SIG-M5 treated with dmso at 0.1 percent for 504 hours (cell line): ENCODE measurements at regions not wholly inside any gene's neighbourhood (a gene's known extent, or its start where the extent isn't known, plus 50 kb on each side); places are given as distances from the start of the nearest gene placed in this dataset.
"Not testable (repeated sequence)": the region's sequence is repeated elsewhere in the genome, so short reads cannot be mapped to it uniquely, and the experiment has no call there.

Experiments used
- DNase-seq: peaks from one replicate; lab custom pipeline; 2025; ENCODE audit not compliant: unreplicated experiment; lab: John Stamatoyannopoulos, UW

DNA sequence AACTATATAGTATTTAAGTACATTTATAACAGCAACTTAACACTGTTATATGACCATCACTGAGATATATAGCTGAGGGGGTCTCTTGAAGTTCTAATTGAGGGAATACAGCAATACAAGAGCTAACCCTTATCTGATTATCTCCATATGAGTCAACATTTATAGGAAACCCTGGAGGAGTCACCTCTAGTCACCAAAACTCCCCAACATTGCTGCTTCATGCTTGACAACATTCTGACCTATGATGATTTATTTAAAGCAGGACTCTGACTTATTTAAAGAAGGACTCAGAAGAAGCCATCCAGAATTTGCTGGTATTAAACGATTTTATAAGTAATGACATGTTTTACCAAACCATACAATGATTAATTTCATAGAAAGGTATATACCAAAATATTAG lies 182.6 kb upstream of the NOX3 start:
- no peak for DNase-seq

DNA sequence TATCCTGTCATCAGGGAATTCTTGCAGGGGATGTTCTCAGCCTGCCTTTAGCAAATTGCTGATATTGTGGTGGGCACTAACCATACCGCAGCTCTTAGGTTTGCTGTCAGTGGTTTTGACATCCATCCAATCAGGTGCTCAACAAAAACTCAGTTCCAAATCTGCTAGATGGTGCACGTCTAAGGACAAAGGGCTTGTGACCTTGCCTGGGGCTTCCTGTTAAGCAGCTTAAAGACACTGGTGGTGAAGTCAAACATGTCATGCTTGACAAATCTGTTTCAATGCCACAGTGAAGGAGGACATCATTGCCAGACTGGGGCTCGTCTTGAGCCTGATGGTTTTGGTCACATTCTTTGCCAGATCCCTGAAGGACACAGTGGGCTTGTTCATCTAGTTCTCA lies 179.8 kb upstream of the NOX3 start:
- DNase-seq: no peak

DNA sequence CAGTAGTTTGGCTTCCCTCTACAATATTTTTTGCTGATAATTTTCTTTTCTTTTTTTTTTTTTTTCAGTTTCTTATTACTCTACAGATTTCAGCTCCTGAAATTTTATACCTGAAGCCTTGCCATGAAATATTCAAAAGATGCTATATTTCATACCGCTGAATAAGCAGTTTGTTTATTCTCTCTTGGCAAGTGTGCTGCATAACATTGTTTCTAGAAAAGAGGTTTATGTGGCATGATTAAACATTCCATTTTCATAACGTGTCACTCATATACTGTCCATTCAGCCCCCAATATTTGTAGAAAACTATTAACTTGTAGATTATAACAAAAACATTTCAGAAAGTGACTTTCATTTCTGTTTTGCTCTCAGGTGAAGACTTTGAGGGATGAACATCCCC lies 174.4 kb upstream of the NOX3 start:
- no peak for DNase-seq

DNA sequence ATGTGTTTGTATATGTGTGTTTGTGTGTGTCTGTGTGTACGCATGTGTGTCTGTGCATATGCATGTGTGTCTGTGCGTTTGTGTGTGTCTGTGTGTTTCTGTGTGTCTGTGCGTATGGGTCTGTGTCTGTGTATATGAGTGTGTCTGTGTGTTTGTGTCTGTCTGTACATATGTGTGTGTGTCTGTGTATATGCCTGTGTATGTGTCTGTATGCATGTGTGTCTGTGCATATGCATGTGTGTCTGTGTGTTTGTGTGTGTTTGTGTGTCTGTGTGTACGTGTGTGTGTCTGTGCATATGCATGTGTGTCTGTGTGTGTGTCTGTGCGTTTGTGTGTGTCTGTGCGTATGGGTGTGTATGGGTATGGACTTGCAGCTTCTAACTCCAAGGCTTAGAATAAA lies 174.0 kb upstream of the NOX3 start:
- no peak for DNase-seq

DNA sequence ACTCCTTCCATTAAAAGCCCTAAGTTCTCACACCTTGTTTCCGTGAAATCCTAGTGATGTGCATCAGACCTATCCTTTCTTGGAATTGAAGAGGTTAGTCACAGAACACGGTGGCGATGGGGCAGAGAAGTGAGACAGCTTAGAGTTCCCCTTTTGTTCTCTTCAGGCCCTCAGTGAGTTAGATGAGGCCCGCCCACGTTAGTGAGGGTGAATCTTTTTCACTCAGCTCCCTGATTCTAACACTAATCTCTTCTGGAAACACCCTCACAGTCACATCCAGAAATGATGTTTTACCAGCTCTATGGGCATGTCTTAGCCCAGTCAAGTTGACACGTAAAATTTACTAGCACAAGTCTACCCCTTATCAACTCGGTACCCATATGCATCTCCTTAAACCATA lies 172.7 kb upstream of the NOX3 start:
- no peak for DNase-seq

DNA sequence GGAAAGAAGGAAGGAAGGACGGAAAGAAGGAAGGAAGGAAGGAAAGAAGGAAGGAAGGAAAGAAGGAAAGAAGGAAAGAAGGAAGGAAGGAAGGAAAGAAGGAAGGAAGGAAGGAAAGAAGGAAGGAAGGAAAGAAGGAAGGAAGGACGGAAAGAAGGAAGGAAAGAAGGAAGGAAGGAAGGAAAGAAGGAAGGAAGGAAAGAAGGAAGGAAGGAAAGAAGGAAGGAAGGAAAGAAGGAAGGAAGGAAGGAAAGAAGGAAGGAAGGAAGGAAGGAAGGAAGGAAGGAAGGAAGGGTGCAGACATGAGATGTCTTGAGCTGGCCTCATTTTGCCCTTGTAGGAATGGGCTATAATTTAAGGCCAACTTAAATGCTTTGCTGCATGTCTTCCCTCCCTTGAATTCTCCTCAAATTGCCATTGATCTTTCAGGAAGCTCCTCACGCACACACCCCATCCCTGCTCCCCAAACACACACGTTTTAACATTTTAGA lies 172.1 kb upstream of the NOX3 start:
- DNase-seq: not testable (repeated sequence)

DNA sequence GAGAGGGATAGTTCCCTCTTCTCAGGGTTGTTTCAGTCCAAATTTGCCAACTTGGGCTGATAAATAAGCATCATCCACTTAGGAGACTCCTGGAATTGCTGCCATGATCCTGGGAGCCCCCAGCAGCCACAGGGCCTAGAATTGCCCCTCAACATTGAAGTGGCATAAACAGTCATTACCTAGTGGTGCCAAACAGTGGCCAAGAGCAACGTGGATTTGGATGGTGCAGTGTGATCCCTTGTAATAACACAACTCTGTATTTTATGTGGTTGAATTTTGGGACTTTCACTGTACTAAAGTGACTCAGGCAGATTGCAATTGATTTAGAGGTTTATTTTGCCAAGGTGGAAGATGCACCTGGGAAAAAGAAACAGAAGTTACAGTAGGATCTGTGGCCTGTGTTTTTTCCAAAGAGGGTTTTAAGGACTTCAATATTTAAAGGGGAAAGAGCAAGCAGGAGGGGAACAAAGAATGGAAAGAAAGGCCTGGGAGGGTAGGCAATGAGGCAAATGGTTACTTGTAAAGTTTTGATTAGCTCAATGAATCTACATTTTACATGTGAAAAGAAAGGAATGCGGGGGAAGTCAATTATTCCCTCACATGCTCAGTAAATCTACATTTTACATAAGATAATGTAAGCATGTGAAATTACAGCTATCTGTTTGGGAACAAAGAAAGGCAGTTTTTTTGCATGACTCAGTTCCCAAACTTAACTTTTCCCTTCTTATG lies 168.0 kb upstream of the NOX3 start:
- DNase-seq: no peak

DNA sequence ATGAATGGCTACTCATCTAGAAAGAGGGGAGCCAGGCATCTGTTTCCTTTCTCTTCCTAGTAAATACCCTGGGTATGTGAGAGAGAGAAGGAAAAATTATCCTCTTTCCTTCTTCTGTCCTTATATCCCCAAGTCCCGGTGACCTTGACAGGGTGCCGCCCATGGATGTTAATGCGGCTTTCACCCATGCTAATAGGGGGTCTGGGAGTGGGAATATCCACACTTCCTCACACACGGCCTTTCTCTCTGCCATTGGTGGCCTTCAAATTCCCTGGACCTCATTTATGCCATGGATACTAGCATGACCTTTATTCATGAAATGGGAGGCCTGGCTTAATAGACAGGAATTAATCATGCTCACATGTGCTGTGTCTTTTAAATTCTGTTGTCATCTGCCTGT lies 159.0 kb upstream of the NOX3 start:
- DNase-seq: no peak

DNA sequence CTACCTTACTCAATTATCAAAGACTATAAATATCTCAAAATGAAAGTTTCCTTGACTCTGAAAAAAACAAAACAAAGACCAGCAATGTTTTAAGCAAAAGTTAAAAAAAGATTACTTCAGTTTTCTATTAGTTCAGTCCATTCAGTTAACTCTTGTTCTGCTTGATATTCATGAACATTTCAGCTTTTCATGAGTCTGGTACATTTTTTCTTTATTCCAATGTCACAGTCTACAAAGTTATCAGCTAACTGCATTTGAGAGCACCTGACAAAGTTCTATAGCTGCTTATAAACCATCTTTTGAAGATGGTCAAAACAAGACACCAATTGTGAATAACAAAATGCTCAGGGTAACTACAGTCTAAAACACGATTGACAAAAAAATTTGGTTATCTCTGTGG lies 156.1 kb upstream of the NOX3 start:
- no peak for DNase-seq

DNA sequence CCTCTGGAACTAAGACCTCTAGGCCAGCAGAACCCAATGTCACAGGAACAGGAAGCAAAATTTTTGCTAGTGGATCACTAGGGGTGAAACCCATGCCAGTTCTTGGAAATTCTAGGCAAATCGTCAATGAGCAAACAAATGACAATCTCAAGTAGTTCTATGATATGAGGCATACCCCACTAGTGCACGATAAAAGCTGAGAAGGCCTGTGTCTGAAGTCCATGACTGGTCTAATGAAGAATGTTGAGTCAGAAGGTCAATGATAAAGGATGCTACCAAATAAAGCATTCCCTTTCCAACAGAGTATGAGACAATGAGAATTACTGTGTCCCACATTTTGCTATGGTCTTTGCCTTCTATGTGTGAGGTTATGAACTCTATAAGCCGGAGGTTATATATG lies 149.4 kb upstream of the NOX3 start:
- no peak for DNase-seq

DNA sequence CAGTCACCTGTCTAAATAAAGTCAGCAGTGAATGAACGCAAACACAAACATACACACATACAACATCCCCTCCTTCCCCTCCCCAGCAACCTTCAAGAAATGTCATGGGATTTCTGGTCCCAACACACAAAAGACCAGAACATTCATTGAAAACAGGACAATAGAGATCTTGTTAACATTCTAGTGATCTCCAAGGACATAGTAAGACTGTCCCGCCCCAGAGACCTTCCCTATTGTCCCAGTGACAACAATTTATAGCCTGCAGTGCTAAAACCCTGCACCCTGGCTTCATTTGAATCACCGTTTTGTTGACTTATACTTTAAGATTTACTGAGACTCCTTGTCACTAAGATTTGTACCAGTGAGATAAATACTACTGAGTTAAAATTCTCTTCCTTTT lies 143.9 kb upstream of the NOX3 start:
- no peak for DNase-seq

DNA sequence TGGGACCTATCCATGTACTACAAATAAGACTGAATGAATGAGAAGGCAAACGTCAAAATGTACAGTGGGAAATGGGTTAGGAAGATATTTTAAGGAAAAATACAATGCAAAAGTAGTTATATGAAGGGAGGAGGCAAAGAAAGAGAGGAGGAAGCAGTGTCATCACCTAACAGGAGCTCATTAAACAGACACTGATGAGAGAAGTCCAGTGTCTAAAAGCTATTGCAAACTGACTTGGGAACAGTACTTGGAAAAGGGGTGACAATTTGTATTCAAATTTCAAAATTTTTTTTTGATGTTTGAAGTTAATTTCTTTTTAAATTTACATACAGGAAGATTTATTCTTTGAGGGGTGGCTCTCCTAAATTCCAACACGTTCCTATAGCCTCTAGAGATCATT lies 143.5 kb upstream of the NOX3 start:
- no peak for DNase-seq

DNA sequence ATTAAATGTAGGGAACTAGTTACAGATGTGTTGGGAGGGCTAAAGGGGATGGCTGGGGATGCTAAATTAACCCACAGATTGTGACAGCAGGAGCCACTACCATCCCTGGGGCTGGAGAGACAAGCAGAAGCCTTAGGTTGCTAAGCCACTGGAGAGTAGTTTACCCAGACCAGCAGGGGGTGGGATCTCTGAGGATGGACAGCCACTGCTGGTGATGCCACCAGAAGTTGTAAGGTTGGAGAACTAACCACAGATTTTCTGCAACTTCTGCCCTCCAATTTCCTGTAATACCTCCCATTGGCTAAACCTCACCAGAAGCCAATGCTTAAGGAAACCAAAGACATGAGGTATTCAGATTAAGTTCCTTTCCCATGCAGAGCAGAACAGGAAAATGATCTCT lies 139.6 kb upstream of the NOX3 start:
- DNase-seq: no peak

DNA sequence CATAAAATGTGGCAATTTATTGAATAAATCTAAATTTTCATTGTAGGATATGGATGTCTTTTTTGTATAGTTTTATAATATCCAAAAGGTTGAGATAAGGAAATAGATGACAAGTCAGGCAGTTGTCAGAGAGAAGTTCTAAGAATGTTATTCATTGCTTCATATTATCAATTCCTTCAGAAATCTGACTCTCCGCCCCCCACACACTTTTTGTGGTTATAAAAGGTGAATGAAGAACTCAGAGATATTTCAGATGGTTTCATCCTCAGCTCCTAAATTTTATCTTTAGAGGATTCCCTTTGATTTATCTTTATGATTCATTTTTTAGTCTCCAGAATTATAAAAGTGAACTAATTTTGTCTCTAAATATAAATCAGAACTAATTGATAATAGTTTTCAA lies 136.1 kb upstream of the NOX3 start:
- DNase-seq: no peak

DNA sequence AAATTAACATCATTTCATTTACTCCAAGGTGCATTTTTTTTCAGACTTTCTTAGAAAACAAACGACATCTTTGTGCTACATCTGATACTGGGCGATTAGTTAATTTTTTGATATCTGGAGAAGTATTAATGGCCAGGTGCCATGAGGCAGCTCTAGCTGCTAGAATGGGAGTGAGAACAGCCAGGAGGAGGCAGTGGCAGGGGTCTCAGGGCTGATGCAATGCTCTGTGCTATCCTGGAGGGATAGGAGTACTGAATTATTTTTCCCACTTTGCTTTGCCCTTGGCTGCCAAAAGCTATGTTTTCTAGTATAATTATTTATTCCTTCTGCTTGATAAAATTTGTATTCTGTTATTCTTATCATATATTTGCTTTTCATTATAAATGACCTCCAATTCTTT lies 133.6 kb upstream of the NOX3 start:
- DNase-seq: no peak

DNA sequence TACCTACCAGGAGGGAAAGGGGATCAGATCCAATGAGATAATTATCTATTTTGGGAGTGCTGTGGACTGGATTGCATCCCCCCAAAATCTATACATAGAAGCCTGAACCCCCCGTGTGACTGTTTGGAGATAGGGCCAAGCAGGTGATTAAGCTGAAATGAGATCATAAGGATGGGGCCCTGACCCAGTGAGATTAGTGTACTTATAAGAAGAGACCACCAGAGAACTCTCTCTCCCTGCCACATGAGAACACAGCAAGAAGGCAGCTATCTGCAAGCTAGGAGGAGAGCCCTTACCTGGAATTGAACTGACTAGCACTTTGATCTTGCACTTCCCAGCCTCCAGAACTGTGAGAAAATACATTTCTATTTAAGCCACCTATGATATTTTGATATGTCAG lies 132.2 kb upstream of the NOX3 start:
- no peak for DNase-seq

DNA sequence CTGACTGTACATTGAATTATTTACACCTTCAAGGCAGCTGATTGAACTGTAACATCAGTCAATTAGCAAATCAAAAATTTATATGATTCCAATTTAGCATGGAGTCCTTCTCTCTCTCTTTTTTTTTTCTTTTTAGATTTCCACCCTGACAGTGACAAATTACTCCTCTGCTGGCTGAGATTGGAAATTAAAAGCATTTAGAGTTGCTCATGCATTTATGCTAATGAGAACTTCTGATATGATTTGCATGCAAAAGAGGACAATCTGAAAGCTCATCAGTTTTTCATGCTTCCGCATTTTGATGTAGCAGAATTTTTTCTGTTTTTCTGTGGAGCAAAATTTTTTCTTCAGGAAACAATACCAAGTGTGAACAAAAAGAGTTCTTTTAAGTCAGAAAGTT lies 130.5 kb upstream of the NOX3 start:
- no peak for DNase-seq

DNA sequence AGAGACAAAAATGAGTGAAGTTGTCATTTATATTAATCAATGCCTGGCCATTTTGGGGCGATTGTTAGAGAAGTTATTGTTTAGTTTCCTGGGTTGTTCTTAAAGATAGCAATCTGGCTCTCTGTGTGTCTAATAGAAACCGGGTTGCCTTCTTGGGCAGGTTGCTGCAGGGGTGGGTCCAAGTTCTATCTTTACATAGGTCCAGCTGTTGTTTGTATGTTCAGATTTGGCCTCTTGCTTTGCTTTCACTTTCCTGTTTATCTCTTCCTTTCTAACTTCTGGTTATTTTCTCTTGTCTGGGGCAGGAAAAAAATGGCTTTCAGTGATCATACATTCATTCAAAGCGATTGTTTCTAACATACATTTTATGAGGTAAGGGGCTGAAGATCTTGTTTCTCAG lies 128.4 kb upstream of the NOX3 start:
- no peak for DNase-seq

DNA sequence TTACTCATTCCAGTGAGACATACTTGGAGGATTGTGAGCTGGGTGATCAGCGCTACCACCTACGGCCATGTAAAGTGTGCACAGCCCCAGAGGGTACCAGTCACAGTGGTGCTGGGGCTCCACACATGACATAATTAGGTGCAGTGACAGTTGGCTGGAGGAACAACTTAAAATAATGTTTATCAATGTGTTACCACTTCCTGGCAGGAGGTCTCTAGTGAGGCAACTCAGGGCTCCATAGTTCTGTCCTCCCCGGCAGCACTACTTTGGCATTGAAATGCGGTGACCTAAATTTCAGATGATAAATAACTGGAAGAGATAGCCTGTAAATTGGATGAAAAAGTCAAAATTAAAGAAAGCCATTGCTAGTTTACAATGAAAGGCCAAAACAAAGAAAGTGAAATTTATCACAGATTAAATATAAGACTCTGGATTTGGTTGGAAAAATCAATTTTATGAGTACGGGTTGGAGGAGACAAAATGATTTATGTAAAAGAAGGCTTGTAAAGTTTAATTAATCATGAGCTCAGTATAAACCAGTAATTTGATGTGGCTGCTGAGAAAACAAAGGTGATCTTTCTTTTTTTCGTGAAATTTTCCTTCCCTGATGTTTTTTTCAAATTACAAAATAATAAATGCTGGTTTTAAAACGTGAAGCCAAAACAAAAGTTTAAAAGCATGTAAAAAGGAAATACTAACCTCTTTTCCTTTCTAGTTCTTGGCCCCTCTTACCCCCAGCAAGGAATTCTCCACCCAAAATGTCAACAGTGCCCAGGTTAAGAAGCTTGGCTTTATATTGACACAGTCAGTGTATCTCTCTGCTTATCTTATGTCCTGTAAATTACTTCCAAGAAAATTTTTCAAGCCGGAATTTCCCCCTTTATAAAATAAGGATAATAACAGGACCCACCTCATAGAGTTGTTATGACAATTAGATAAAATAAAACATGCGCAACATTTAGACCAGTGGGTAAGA lies 126.7 kb upstream of the NOX3 start:
- no peak for DNase-seq

DNA sequence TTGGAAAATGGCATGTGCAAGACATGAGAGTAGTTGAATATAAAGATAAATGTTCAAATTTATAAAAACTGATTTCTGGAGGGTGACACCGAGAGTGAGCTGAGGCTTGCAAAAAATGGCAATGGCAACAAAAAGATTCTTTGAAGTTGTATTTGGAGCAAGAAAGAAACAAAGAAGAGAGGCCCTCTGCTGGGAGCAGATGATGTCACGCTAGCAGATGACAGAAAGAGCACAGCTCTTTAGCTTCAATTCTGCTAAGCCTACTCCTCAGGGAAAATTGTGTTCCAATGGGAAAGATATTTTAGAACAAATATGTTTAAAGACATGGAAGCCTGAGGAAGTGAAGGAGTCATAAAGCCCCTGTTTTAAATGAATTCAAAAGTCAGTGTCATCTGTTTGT lies 125.3 kb upstream of the NOX3 start:
- no peak for DNase-seq

DNA sequence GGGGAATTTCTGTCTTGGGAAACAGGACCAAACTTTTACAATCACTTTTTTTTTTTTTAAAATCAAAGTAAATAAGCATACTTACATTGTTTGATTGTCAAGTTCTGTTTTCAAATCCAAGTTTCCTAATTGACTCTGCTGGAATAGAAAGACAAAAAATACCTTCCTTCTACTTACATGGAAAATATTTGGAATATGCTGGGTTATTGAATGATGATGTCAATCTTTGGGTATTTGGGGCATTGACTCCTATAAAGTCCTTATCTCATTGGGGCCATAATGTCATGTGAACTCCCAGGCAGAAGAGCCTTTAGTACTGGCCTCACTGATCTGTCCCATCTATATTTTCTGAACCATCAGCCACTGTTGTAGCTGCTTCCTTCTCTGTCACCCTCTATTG lies 122.6 kb upstream of the NOX3 start:
- DNase-seq: no peak

DNA sequence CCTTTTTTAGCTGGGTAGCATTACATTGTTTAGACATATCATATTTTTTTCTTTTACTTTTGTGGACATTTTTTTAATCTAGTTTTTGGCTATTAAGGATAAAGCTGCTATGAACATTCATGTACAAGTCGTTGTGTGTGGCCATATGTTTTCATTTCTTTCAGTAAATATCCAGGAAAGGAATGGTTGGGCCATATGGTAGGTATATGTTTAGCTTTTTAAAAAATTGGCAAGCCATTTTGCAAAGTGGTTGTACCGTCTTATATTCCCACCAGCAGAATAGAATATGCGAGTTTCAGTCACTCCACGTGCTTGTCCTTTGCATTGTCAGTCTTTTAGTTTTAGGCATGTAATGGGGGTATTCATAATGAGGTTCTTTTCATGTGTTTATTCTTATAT lies 106.3 kb upstream of the NOX3 start:
- no peak for DNase-seq
